Colonic mucosa (tissue), 4 donors: ENCODE measurements at regions not wholly inside any gene's neighbourhood (a gene's known extent, or its start where the extent isn't known, plus 50 kb on each side); places are given as distances from the start of the nearest gene placed in this dataset.

Experiments
- DNase-seq: peaks from one replicate; pipeline ENCODE4 v3.0.0-alpha.2; 2020
- H3K27ac ChIP-seq: fragments of 200-600 bp; one replicate; pipeline ENCODE4 v1.8.0; 2021
- H3K27me3 ChIP-seq: fragments of 200-600 bp; one replicate; pipeline ENCODE4 v1.8.0; 2021
- H3K36me3 ChIP-seq: fragments of 200-600 bp; one replicate; pipeline ENCODE4 v1.8.0; 2021
- H3K4me1 ChIP-seq: fragments of 200-600 bp; one replicate; pipeline ENCODE4 v1.8.0; 2021; ENCODE audit warnings: mild to moderate bottlenecking
- H3K4me3 ChIP-seq: fragments of 200-600 bp; one replicate; pipeline ENCODE4 v1.8.0; 2021
- H3K9ac ChIP-seq, 2 donors: one replicate each; pipeline ENCODE4 v1.7.0; 2013; ENCODE audit warnings: control low read depth in 2 of 2, low read depth in 2 of 2, low read length in 2 of 2
- H3K9me3 ChIP-seq: fragments of 200-600 bp; one replicate; pipeline ENCODE4 v1.8.0; 2021
- intact Hi-C: fragments of 100-400 bp; cut with DNase I; formaldehyde crosslinking; loops from one replicate; pipeline ENCODE4 v1.14.1; 2022
- TF ChIP-seq, protein P1 (sequence below): fragments of 200-600 bp; IDR thresholded peaks from one replicate; pipeline ENCODE4 v1.8.0; 2022; ENCODE audit warnings: antibody characterized with exemption, mild to moderate bottlenecking
- donor health status: healthy.
- donor health status: DM: no; HTN: no; CAD: no.
- donor health status: DM: no; HTN: no; CAD: no.

DNA sequence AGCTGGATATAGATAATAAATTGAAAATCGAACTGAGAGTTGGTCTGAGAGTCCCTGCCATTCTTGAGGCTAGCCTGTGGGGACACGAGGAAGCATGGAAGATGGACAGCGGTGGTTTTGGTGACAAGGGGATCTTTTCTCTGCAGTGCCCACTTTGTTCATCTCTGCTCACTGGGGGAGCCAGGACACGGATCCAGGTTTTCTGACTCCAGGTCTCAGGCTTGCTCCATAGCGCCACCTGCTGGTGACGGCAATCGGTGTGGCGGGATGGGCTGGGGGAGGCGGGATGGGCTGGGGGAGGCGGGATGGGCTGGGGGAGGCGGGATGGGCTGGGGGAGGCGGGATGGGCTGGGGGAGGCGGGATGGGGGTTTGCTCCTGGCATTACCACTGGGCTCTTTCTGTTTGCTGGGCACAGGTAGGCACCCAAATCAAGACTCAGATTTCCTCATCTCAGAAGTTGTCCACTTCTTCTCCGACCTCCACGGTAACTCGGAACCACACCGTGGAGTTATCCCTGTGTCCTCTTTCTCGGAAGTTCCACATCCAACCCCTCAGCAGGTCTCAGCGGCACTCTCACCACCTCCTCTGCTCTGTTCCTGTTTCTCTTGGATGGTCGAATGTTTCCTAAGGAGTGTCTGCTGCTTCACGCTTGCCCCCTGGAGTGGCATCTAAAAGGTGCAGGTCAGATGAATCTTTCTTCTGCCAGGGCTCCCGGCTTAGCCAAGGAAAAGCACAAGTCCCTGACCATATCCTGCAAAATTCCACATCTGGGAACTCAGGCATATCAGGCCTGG is 142.4 kb downstream of the CYLD start:
- no peaks in the 10 kb centered on the region for H3K4me1 ChIP-seq
- H3K27me3 ChIP-seq, result no peaks in the 10 kb centered on the region
- intact Hi-C loops, result no loop called here
- no peak overlapping the region for H3K4me3 ChIP-seq
- no peak overlapping the region for H3K27ac ChIP-seq
- no peak for DNase-seq
- TF ChIP-seq, protein P1, sequence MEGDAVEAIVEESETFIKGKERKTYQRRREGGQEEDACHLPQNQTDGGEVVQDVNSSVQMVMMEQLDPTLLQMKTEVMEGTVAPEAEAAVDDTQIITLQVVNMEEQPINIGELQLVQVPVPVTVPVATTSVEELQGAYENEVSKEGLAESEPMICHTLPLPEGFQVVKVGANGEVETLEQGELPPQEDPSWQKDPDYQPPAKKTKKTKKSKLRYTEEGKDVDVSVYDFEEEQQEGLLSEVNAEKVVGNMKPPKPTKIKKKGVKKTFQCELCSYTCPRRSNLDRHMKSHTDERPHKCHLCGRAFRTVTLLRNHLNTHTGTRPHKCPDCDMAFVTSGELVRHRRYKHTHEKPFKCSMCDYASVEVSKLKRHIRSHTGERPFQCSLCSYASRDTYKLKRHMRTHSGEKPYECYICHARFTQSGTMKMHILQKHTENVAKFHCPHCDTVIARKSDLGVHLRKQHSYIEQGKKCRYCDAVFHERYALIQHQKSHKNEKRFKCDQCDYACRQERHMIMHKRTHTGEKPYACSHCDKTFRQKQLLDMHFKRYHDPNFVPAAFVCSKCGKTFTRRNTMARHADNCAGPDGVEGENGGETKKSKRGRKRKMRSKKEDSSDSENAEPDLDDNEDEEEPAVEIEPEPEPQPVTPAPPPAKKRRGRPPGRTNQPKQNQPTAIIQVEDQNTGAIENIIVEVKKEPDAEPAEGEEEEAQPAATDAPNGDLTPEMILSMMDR, result no peak
- no peaks in the 10 kb centered on the region for H3K36me3 ChIP-seq
- H3K9me3 ChIP-seq, result no peaks in the 10 kb centered on the region
- no peak overlapping the region for H3K9ac ChIP-seq

GRCh38 chr16:50881956-50882355 is 140.1 kb downstream of the CYLD start:
- no peaks in the 10 kb centered on the region for H3K4me1 ChIP-seq
- no peaks in the 10 kb centered on the region for H3K36me3 ChIP-seq
- no peaks in the 10 kb centered on the region for H3K27me3 ChIP-seq
- no peak for DNase-seq
- H3K9ac ChIP-seq, result no peak overlapping the region
- H3K9me3 ChIP-seq, result no peaks in the 10 kb centered on the region
- intact Hi-C loops, result no loop called here
- no peak overlapping the region for H3K4me3 ChIP-seq
- H3K27ac ChIP-seq, result no peak overlapping the region
- TF ChIP-seq, protein P1, result no peak

DNA sequence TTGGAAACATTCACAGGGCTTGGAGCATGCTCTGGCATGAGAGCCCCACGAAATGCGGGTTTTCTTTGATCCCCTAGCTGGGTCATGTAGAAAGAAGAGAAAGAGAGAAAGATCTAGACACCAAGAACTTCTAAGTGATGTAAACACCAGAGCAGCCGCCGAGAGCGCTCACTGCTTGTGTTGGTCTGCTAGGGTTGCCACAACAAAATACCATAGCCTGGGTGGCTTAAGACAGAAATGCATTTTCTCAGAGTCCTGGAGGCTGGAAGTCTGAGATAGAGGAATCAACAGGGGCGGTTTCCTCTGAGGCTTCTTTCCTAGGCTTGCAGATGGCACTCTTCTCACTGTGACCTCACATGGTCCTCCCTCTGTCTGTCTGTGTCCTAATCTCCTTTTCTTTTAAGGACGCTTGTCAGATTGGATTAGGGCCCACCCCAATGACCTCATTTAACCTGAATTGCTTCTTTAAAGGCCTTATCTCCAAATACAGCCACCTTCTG is 139.5 kb downstream of the CYLD start:
- Histone ChIP-seq H3K27ac (no peak overlapping the region), H3K4me1 (no peaks in the 10 kb centered on the region), H3K9me3 (no peaks in the 10 kb centered on the region), H3K27me3 (no peaks in the 10 kb centered on the region), H3K4me3 (no peak overlapping the region), H3K36me3 (no peaks in the 10 kb centered on the region), H3K9ac (no peak overlapping the region)
- no peak for DNase-seq
- TF ChIP-seq, protein P1, result no peak
- intact Hi-C loops, result no loop called here

- Histone ChIP-seq H3K27me3 (no peaks in the 10 kb centered on the region), H3K4me1 (no peaks in the 10 kb centered on the region), H3K4me3 (no peak overlapping the region), H3K9ac (no peak overlapping the region), H3K27ac (no peak overlapping the region), H3K9me3 (no peaks in the 10 kb centered on the region), H3K36me3 (no peaks in the 10 kb centered on the region)
- TF ChIP-seq, protein P1, result no peak
- DNase-seq, result no peak
- intact Hi-C loops, result no loop called here
Observed at GRCh38 chr16:50880926-50881325, 139.0 kb downstream of the CYLD start.

GRCh38 chr16:50879873-50880695 is 138.2 kb downstream of the CYLD start:
- Histone ChIP-seq H3K36me3 (no peaks in the 10 kb centered on the region), H3K27ac (no peak overlapping the region), H3K9me3 (no peaks in the 10 kb centered on the region), H3K4me3 (no peak overlapping the region), H3K27me3 (no peaks in the 10 kb centered on the region), H3K4me1 (no peaks in the 10 kb centered on the region), H3K9ac (no peak overlapping the region)
- no peak for DNase-seq
- TF ChIP-seq, protein P1, result no peak
- intact Hi-C loops, result no loop called here
